ENCODE measurements at regions not wholly inside any gene's neighbourhood (a gene's known extent, or its start where the extent isn't known, plus 50 kb on each side); places are given as distances from the start of the nearest gene placed in this dataset.

DNA sequence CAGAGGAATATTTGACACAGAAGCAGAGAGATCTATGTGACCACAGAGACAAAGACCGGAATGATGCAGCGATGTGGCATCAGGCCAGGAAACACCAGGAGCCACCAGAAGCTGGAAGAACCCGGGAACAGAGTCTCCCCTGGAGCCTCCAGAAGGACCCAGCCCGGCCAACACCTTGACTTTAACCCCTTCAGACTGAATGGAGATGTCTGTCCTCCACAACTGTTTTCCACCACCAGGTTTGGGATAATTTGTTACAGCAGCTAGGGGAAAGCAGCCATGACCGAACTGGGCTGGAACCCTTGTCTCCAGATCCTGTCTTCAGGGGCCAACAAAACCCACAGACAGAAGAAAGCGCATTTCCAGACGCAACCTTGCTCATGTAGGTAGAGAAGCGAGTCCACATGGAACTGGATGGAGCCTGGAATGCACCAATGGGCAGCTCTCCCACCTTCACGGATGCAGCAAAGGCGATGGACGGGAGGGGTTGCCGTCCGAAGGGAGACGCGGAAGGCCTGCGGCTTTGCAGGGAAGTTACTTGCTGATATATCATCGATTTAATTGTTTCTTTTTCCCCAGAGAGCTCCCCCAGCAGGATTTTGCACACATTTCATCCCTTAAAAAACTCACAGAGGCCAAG, 396.6 kb downstream of the NPHP4 start:
- no peak for DNase-seq

DNA sequence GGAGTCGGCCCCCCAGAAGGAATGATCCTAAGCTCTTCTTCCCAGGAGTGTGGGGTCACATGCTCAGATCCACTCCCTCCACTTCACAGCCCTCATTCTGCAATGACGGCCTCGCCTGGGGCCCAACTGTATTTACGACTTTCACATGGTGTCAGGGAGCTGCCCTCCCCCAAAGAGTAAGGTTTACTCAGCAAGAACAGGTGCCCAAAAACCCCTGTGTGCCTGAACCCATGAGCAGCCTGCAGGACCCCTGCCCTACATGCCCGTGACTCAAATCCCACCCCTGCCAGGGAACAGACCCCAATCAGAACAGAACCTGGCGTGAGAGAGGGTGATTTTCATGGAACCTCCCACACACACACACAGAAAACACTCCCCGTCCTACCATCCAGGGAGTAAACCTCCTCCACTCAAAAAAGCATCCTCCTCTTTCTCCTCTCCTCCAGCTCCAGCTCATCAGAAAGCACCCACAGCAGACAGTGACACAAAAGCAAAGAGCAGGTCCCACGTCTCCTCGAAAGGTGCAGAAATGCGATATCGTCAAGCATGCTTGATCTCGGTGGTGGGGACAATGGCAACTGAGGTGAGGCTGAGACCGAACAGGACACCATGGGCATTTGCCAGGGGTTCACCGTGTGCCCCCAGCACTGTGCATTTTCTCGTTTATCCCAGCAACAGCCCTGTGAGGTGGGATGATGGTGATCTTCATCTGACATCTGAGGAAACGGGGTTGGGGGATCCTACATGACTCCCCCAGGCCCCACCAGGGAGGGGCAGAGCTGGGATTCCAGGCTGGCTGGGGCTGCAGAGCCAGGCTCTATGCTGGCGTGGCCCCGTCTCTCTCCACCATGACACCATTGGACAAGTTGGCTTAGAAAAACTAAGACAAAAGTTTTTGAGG, 397.9 kb downstream of the NPHP4 start:
- no peak for DNase-seq

DNA sequence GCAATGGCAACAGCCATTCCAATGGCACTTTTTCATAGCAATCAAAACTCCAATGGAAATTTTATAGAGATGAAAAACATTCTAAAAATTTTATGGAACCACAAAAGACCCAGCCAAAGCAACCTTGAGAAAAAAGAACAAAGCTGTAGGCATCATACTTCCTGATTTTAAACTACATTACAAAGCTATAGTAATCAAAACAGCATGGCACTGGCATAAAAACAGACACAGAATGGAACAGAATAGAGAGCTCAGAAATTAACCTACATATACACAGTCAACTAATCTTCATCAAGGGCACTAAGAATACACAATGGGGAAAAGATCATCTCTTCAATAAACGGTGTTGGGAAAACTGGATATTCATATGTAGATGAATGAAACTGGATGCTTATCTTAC, 401.5 kb downstream of the NPHP4 start:
- DNase-seq = no peak

DNA sequence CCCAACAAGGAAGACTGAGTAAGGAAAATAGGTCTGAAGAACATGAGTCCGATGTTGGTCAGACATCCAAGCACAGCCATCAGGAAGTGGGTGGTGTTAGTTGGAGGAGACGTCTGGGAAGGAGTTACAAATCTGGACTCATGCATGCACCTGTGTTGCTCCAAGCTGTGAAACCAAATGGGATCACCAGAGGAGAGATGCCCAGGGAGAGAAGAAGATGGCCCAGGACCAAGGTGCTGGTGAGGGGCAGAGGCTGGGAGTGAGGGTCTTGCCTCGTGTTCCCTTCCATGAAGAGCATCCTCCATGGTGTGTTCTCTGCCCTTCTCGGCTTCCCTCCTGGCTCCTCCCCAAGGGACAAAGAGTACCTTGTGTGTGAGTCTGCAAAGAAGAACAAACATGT, 405.6 kb downstream of the NPHP4 start:
- DNase-seq = no peak

DNA sequence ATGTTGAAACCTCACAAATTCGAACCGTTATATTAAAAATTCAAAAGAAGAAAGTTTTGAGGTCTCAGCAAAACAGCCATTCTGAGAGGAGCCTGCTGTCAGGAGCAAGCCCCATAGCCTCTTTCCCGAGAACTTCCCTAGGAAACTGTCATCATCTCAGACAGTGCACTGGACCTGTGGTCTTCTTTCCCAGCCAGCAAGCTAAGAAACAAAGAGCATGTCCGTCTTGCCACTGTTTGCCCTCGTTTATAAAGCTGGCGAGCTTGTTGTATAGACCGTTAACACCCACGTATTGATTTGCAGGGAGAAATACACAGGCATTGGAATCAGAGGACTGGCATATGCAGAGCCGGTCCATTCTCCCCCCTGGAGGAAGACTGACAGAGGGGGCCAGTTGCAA, 407.0 kb downstream of the NPHP4 start:
- no peak for DNase-seq

DNA sequence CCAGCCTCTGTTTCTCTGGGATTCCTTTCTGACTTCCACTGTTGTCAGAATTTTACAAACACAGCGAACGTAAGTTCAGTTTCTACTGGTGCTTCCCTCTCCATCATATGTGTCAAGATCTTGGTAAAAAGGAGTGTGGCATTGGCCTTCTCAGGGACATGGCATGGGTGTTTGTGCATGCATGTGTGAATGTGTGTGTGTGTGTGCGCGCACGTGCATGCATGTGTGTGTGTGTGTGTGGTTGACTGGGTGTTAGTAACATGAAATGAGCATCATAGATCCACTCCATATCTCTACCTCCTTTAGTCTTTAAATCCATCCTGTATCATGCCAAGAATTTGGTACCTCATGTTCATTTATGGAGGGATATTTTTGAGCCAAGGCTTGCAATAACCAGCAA, 411.3 kb downstream of the NPHP4 start:
- no peak for DNase-seq

DNA sequence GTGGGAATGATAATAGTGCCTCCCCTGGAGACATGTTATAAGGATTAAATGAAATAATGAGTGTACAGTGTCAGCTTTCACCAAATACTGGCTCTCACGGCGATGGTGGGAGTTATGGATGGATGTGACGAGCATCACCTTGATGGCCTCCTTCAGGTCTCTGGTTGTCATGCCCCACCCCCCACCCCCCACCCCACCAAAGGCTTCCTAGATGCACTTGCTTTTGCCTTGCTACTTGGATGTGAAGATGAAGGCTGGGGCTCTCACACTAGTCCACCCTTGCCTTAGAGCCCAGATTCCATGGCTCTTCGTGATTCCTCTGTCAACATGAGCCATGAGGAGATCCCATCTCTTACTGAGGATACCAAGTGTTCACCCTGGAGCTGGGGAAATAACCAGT, 412.3 kb downstream of the NPHP4 start:
- DNase-seq = no peak

DNA sequence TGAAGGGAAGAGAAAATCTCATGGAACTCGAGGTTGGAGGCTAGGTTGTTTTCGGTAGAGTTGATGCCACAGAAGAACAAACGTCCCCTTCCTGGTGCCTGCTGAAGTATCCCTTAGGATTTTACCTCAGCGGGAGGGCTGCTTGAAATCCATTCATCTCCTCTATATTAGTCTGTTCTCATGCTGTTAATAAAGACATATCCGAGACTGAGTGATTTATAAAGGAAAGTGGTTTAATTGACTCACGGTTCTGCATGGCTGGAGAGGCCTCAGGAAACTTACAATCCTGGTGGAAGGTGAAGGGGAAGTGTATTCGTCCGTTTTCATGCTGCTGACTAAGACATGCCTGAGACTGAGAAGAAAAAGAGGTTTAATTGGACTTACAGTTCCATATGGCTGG, 413.5 kb downstream of the NPHP4 start:
- DNase-seq = no peak

DNA sequence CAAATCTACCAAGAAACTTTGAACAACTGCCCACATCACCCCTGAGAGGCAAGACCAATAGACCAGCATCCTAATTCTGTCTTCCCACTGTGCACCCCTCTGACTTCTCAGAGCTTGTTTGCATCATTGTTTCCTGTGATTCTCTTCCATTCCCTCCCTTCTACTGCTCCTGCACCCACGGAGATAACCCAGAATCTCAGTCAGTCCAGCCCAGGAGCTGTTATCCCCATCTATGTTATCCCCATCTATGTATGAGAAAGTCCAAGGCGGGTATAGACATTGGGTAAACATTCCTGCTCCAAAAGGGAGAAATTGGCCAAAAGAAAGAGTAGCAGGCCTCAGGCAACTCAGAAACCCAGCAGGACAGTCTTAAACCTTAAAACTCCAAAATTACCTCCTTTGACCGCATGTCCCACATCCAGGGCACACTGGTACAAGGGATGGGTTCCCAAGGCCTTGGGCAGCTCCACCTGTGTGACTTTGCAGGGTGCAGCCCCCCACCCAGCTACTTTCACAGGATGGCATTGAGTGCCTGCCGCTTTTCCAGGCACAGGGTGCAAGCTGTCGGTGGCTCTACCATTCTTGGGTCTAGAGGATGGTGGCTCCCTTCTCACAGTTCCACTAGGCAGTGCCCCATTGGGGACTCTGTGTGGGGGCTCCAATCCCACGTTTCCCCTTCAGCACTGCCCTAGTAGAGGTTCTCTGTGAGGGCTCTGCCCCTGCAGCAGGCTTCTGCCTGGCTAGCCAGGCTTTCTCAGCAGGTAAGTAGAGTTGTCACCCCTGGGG, 414.8 kb downstream of the NPHP4 start:
- DNase-seq = no peak

DNA sequence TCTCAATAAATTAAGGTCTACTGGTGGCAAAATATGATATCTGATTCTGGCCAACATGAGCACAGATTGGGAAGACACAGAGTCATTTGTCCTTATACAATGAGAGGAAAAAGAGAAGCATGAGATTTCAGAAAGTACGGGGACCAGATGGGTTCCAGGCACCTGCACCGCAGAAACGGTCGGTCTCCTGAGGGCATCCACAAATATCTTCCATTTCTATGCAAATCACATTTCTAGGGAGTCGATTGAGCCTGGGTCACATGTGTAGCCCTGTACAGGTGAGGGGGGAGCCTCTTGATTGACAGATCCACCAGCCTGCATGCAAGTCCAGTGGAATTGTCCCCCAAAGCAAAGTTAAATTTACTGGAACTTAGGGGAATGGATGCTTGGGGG, 415.6 kb downstream of the NPHP4 start:
- DNase-seq = no peak

DNA sequence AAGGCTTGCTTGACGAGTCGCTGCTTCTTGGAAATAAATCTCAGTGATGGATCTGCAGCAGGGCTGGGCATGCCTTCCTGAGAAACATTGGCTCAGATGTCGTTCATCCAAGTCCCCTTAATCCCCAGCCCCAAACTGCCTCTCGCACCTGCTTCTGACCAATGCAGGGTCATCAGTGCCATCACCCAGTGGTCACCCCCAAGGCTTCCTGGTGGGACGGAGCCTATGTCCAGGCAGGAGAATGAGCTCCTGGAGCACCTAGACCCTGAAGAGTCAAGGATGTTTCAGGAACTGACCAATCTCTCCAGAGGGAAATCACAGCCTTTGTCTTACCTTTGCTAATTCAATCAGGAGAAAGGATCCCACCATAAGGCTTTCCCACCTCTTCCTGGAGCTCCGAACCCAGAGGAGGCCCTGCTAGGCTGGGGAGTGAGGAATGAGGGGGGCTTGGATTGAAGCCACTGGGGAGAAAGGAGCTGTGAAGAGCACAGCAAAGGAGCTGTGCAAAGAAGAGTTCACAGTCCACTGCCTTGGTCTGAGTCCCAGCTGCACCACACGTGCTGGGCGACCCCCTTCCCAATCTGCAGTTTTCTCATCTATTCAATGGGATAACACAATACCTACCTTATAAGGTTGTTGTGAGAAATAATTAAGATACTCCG, 416.1 kb downstream of the NPHP4 start:
- DNase-seq = no peak

DNA sequence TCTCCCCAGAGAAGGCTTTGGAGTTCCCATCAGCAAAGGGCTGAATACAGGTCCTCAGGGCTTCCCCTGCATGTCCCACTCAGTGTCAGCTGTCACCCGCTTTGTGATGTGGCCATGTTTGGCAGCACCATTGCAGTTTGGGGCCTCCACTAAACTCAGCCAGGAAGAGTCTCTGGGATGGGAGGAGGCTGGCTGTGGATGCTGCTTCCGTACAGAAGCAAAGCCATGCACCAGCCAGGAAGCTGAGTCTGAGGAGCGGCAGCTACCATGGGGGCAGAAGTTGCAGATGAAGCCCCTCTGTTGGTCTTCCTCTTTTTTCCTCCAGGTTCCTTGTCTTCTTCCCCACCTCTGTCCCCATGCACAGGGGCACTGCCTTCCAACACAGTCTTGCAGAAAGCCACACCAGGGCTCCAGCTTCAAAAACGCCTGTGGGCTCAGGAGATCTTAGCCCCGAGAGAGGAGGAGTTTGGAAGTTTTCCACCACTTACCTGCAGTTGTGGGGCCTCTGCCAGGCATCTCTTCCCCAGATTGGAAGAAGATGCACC, 416.8 kb downstream of the NPHP4 start:
- no peak for DNase-seq

DNA sequence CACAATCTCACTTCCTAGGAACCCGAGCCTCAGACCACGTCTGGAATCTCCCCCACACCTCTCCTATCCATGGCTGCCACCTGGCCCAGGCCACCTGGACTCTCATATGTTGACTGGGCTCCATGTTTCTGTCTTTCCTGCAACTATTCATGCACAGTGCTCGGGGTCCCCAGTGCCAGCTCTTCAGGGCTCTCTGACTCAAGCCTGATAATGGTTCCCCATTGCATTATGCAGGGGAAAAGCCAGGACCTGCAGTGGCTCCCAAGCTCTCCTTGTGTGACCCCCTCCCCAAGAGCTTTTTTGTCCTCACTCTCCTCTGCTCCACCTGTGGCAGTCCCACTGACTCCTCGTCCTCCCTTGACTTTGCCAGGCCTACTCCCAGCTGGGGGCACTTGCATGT, 417.6 kb downstream of the NPHP4 start:
- DNase-seq = no peak

DNA sequence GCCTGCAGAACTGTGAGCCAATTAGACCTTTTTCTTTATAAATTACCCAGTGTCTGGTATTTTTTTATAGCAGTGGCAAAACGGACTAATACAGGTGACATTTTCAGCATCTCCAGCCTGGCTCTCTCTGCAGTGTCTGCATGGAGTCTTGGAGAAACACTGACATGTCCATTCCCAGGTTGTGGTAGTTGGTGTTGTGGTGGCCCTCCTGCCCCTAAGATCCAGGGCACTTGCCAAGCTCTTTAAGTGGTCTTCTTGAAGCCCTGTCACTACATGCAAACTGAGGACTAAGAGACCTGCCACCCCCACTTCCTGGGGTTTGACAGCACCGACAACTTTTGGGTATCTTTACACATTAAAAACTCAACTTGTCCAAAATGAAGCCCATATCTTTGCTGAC, 419.4 kb downstream of the NPHP4 start:
- no peak for DNase-seq

DNA sequence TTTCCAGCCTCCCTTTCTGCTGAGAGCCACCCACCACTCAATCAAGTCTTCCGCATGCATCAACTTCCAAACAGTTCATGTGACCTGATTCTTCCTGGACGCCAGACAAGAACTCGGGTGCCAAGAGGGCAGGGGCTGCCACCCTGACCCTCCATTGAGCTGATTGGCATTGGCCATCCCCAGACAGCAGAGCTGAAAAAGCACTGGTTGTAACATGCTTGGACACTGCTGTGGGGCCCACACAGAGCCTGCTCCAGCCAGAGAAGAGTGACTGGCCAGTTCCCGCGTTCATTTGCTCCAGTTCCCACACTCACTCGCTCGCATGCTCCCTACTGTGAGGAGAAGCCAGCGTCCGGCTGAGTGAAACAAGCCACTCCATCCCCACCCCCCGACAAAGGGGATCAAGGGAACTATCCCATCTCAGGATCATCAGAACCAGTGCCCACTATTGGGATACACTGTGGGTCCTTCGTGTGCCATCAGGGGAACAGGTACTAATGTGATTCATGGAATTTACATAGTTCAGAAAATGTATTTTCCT, 420.3 kb downstream of the NPHP4 start:
- no peak for DNase-seq

DNA sequence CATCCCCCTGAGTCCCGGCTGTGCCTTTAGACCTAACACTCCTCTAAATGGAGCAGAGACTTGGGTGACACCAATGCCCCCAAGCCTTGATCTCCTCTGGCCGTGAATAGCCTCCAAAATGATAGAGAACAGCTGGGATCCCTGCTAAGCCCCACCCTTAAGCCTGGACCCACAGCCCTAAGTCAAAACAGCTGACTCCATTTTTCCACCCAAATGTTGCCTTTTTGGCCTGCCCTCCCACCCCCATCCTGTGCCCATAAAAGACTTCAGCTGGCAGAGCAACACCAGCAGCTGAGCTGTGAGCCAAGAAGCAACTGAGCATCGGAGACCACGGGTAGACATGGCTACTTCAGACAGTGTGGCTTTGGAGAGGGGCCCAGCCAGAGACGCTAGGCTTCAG, 420.8 kb downstream of the NPHP4 start:
- no peak for DNase-seq

DNA sequence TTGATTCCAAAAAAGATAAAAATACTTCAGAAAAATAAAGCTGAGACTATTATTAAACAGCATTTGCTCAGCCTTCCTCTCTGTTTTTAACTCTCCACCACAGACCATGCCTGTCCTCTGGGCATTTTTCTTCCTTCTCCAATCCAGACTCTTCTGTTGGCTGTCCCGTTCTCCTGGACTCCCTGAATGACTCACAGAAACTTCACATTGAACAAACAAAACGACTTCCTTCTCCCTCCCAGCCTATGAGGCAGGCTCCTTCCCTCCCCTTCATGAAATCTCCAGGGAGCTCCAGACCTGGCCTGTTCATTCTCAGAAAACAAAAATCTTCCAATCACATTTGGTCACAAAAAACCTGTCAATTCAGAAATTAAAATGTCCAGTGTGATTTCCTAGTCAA, 421.3 kb downstream of the NPHP4 start:
- DNase-seq = no peak

DNA sequence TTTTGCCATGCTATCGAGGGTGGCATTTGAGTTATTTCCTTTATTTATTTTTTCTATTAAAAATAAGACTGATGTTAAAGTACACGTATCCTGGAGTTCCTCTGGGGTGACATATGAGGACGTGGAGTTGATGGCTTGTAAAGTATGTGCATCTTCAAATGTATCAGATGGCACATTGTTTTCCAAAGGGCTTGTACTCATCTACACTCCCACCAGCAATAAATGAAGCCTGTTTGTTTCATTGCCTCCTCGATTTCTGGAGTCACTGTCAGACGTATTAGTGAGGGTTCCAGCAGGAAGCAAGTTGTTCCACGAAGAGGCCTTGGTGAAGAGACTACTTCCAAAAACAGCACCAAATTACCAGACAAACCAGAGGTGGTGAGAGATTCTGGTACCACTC, 423.9 kb downstream of the NPHP4 start:
- no peak for DNase-seq

DNA sequence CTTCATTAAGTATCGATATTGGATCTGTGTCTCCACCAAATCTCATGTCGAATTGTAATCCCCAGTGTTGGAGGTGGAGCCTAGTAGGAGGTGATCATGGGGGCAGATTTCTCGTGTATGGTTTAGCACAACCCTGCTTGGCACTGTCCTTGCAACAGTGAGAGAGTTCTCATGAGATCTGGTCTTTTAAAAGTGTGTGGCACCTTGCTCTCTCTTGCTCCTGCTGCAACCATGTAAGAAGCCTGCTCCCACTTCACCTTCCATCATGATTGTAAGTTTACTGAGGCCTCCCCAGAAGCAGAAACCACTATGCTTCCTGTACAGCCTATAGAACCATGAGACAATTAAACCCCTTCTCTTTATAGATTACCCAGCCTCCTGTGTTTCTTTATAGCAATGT, 424.4 kb downstream of the NPHP4 start:
- DNase-seq = no peak

DNA sequence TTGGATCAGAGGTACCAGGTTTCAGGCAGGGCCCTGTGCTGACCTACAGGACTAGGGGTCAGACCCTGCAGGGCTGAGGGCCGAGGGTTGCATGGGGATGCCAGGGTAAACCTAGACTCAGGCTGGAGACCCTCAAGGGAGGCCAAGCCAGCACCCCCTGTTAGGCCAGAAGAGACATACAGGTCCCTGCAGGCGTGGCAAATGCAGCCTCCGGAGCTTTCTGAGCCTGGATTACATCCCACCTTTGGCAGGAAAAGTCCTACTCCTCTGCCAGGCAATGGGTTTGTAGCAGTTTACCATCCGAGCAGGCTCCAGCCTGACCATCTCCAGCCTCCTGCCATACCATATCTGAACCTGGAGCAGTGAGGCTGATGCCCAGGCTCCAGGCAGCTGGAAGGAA, 425.3 kb downstream of the NPHP4 start:
- no peak for DNase-seq

DNA sequence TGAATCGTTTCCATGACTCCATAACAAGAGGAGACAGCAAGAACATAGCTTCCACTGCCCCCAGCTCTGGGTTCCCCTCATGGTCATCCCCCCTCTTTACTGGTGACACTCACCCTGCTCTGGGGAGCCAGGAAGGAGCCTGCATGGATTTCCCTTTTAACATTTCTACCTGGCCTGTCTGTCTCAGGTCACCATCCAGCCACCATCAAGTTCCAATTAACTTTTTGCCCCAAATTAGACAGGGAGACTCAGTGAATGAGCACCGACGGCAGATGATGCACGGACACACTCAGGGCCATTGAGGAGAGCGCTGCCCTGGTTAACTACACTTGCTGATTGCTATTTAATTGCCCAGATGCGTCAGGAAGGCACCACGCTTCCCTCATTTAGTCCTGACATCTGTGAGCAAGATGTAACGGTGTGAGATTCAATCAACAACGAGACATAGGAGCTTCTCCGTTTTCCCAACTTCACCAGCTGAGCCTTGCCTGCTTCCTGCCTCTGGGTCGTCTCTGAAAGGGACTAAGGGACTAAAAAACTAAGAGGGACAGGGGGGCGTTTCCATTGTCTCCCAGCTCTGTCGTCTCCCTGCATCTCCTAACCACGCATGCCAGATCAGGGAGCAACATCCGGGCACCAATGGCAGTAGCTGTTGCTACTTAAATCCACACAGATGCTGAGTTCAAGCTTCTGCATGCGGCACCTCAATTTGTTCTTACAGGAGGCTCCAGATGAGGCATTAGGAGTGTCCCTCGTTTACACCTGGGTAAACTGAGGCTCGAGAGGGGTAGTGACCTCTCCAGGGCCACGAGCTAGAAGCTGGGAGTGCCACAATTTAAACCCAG, 426.7 kb downstream of the NPHP4 start:
- DNase-seq = no peak

All from CD4-positive, alpha-beta T cell treated with Interleukin-15 for 1 hour (primary cell).